ENCODE measurements at regions not wholly inside any gene's neighbourhood (a gene's known extent, or its start where the extent isn't known, plus 50 kb on each side); places are given as distances from the start of the nearest gene placed in this dataset.
A peak's percentile ranks its signal among the peaks of the same experiment; 100 is the strongest.
"Not testable (repeated sequence)": the region's sequence is repeated elsewhere in the genome, so short reads cannot be mapped to it uniquely, and the experiment has no call there.

- DNase-seq (ENCODE audit: extremely low read depth in 1 of 11, low read depth in 9 of 11, low spot score in 4 of 11), result no peak
Observed at GRCh38 chr1:204775546-204775945, 90.0 kb upstream of the LRRN2 start.

DNA sequence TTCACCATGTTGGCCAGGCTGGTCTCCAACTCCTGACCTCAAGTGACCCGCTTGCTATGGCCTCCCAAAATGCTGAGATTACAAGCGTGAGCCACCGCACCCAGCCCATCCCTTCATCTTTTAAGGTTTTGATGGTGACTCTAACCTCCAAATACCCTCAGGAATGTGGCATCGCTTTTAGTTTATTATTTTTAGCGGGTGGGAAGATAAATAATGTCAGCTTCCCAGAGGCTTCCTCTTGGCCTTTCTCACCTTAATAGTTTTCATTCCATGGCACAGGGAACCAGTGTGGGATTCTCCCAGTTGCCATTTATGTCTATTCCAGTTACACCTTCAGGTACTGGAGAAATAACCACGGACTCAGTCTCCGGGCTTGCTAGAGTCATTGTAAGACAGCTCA is 92.1 kb upstream of the LRRN2 start:
- no peak for DNase-seq (ENCODE audit: extremely low read depth in 1 of 11, low read depth in 9 of 11, low spot score in 4 of 11)

DNA sequence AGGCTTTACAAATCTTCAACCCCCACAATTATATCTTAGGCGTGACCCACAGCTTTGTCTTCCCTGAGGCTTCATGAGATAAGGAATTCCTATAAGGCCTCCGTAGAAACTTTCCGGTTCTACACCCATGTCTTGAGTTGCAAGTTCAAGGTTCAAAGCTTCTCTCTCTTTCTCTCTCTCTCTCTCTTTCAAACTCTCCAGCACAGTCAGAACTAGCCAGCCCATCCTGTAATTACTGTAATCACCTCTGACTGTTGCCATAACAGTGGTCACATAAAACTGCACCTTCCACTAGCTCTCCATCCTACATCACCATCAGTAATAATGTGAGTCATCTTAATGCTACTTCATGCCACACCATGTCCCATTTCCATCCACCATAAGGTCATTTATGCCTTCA is 90.0 kb upstream of the NFASC start:
- no peak for DNase-seq (ENCODE audit: extremely low read depth in 1 of 11, low read depth in 9 of 11, low spot score in 4 of 11)

- no peak for DNase-seq (ENCODE audit: extremely low read depth in 1 of 11, low read depth in 9 of 11, low spot score in 4 of 11)
Observed at GRCh38 chr1:204782118-204782700, 88.5 kb upstream of the NFASC start.

GRCh38 chr1:204785023-204785422 is 85.6 kb upstream of the NFASC start:
- not testable (repeated sequence) for DNase-seq (ENCODE audit: extremely low read depth in 1 of 11, low read depth in 9 of 11, low spot score in 4 of 11)

- no peak for DNase-seq (ENCODE audit: extremely low read depth in 1 of 11, low read depth in 9 of 11, low spot score in 4 of 11)
Observed at GRCh38 chr1:204788470-204788869, 82.2 kb upstream of the NFASC start.

- peak in 9 of 11 donors; percentile 30 to 55 (median 44) for DNase-seq (ENCODE audit: extremely low read depth in 1 of 11, low read depth in 9 of 11, low spot score in 4 of 11)
Observed at GRCh38 chr1:204791453-204792353, 79.0 kb upstream of the NFASC start.

- DNase-seq (ENCODE audit: extremely low read depth in 1 of 11, low read depth in 9 of 11, low spot score in 4 of 11), result no peak
Observed at GRCh38 chr1:204792354-204792692, 78.3 kb upstream of the NFASC start.

DNA sequence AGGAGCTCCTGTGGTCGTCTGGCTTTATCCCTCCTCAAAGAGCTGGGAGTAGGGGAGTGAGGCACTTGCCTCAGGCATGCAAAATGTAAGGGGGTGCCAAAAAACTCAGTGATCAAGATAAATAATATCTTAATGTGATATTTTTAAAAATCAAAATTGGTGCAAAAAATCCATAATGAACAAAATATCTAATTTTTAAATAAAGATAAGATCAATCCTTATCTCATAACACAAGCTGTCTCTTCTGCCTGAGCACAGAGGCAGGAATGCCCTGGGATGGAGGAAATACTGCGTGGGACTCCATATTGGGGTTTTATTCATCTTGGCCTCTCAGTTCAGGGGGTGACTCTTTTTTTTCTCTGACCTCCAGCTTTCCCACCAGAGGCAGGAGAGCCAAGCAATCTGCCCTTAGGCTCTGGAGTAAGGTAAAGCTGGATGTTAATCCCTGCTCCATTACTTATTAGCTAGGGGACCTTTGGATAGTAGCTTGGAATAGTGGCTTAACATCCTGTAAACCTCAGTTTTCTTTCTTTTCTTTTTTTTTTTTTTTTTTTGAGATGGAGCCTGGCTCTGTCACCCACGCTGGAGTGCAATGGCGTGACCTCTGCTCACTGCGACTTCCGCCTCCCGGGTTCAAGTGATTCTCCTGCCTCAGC is 77.3 kb upstream of the NFASC start:
- peak in 1 of 11 donors; percentile 40 for DNase-seq (ENCODE audit: extremely low read depth in 1 of 11, low read depth in 9 of 11, low spot score in 4 of 11)

DNA sequence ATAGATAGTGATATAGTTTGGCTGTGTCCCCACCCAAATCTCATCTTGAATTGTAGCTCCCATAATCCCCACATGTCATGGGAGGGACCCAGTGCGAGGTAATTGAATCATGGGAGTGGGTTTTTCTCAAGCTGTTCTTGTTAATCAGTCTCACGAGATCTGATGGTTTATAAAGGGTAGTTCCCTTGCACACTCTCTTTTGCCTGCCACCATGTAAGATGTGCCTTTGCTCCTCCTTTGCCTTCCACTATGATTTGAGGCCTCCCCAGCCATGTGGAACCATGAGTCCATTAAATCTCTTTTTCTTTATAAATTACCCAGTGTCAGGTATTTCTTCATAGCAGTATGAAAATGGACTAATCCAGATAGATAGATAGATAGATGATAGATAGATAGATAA is 73.8 kb upstream of the NFASC start:
- not testable (repeated sequence) for DNase-seq (ENCODE audit: extremely low read depth in 1 of 11, low read depth in 9 of 11, low spot score in 4 of 11)

- DNase-seq (ENCODE audit: extremely low read depth in 1 of 11, low read depth in 9 of 11, low spot score in 4 of 11), result no peak
Observed at GRCh38 chr1:204797401-204797800, 73.3 kb upstream of the NFASC start.

DNA sequence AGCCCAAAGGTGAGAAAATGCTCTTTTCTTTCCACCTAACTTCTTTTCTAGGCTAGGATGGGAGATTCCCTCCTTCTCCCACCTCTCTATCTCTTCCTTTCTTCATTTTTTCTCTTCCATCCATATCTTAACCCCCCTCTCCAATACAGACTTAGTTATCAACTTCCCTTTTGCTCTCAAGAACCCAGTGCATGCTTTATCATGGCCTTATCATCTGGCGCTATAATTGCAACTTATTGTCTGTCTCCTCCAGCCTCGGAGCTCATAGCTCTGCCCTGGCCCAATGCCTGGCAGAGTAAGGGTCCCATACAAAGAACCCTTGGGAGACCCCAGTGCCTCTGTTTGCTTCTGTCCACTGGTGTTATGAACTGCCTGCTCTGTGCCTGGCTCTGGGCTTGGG is 71.0 kb upstream of the NFASC start:
- DNase-seq (ENCODE audit: extremely low read depth in 1 of 11, low read depth in 9 of 11, low spot score in 4 of 11), result no peak

DNA sequence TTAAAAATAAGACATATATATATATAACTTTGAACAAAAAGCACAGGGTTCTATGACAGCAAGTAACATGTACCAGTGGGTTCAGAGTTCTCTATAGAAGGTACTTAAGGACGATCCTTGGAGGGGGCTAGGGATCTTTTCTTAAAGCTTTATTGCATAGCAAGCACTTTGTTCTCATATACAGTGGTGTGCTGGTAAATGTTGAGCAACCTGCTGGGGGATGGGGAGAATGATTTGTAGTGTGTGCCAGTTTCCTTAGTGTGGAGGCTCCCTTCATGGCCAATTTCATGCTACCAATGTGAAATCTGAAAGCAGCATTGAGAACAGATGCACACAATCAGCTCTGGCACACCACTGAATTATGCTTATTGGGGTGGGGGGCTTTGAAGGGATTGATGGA is 69.5 kb upstream of the NFASC start:
- DNase-seq (ENCODE audit: extremely low read depth in 1 of 11, low read depth in 9 of 11, low spot score in 4 of 11), result no peak

- DNase-seq (ENCODE audit: extremely low read depth in 1 of 11, low read depth in 9 of 11, low spot score in 4 of 11), result no peak
Observed at GRCh38 chr1:204802401-204803175, 68.1 kb upstream of the NFASC start.

- no peak for DNase-seq (ENCODE audit: extremely low read depth in 1 of 11, low read depth in 9 of 11, low spot score in 4 of 11)
Observed at GRCh38 chr1:204803607-204804006, 67.1 kb upstream of the NFASC start.

DNA sequence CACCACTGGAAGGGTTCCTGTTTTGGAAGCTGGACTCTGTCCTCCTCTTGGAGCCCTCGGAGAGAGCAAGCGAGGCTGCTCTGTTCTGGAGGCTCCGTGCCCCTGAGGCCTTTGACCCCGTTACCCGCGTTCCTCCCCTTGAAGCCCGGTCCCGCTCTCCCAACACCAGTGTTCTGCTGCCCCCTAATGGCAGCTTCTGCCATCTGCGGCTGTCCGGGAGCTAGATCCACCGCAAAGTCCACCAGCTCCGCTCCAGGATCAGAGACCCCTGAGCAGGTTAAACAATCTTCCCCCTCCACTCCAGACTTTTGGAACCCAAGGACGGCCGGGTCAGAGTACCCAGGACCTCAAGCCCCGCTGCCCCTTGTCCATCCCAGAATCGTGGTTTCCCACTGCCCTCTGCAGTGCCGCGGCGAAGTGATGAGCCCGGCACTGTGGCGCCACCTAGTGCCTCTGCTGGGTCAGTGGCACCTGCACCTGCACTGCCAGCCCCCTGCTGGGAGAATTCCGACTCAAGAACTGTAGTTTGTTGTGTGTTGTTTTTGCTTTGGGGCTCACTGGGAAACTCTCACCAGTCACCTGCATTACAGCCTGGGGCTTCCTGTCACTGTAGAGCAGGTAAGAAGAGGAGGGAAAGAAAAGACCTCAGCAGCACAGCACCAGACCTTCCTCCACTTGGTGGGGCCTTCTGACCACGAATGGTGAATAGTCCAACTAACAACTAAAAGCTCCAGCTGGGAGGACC is 63.5 kb upstream of the NFASC start:
- peak in 9 of 11 donors; percentile 52 to 83 (median 78) for DNase-seq (ENCODE audit: extremely low read depth in 1 of 11, low read depth in 9 of 11, low spot score in 4 of 11)

GRCh38 chr1:204809488-204809887 is 61.2 kb upstream of the NFASC start:
- no peak for DNase-seq (ENCODE audit: extremely low read depth in 1 of 11, low read depth in 9 of 11, low spot score in 4 of 11)

- no peak for DNase-seq (ENCODE audit: extremely low read depth in 1 of 11, low read depth in 9 of 11, low spot score in 4 of 11)
Observed at GRCh38 chr1:204812842-204813241, 57.8 kb upstream of the NFASC start.

GRCh38 chr1:204813522-204813921 is 57.1 kb upstream of the NFASC start:
- DNase-seq (ENCODE audit: extremely low read depth in 1 of 11, low read depth in 9 of 11, low spot score in 4 of 11), result no peak
